H9 (cell line): ENCODE measurements at regions not wholly inside any gene's neighbourhood (a gene's known extent, or its start where the extent isn't known, plus 50 kb on each side); places are given as distances from the start of the nearest gene placed in this dataset.

ENCODE experiments used
- DNase-seq: peaks from one replicate; pipeline ENCODE4 v3.0.0-alpha.2; 2017
- H2AFZ ChIP-seq: one replicate; pipeline ENCODE4 v1.6.1; 2013; ENCODE audit warnings: mild to moderate bottlenecking, low read length, control low read depth, moderate library complexity
- H2AK5ac ChIP-seq: 2 replicates; pipeline ENCODE4 v1.6.1; 2013; ENCODE audit warnings: low read length, control low read depth, mixed read lengths; ENCODE audit not compliant: insufficient read length
- H2BK120ac ChIP-seq: one replicate; pipeline ENCODE4 v1.6.1; 2013; ENCODE audit warnings: low read depth, mild to moderate bottlenecking, low read length, control low read depth, inconsistent platforms; ENCODE audit not compliant: poor library complexity, severe bottlenecking
- H2BK12ac ChIP-seq: 2 replicates; pipeline ENCODE4 v1.6.1; 2013; ENCODE audit warnings: low read length, control low read depth, mixed read lengths, low read depth; ENCODE audit not compliant: insufficient read length
- H2BK15ac ChIP-seq: 2 replicates; pipeline ENCODE4 v1.6.1; 2013; ENCODE audit warnings: low read depth, low read length, control low read depth
- H2BK20ac ChIP-seq: one replicate; pipeline ENCODE4 v1.6.1; 2013; ENCODE audit warnings: low read depth, mild to moderate bottlenecking, low read length, control low read depth, inconsistent platforms; ENCODE audit not compliant: poor library complexity, severe bottlenecking
- H2BK5ac ChIP-seq: 2 replicates; pipeline ENCODE4 v1.6.1; 2013; ENCODE audit warnings: low read length, control low read depth, mixed read lengths; ENCODE audit not compliant: insufficient read length
- H3K14ac ChIP-seq: 2 replicates; pipeline ENCODE4 v1.6.1; 2013; ENCODE audit warnings: low read length, control low read depth; ENCODE audit not compliant: insufficient read depth
- H3K18ac ChIP-seq: 2 replicates; pipeline ENCODE4 v1.6.1; 2013; ENCODE audit warnings: low read depth, mild to moderate bottlenecking, mixed read lengths, low read length, control low read depth; ENCODE audit not compliant: insufficient read length
- H3K23ac ChIP-seq: 2 replicates; pipeline ENCODE4 v1.6.1; 2013; ENCODE audit warnings: low read length, control low read depth, mixed read lengths, low read depth; ENCODE audit not compliant: insufficient read length
- H3K23me2 ChIP-seq: 2 replicates; pipeline ENCODE4 v1.6.1; 2013; ENCODE audit warnings: low read depth, mild to moderate bottlenecking, mixed read lengths, low read length, control low read depth; ENCODE audit not compliant: insufficient read length, poor library complexity, severe bottlenecking
- H3K27ac ChIP-seq: 2 replicates; pipeline ENCODE4 v1.5.1; 2013; ENCODE audit warnings: low read length, control low read depth, mixed read lengths, low read depth; ENCODE audit not compliant: insufficient read length
- H3K27me3 ChIP-seq: 2 replicates; pipeline ENCODE4 v1.6.1; 2013; ENCODE audit warnings: low read length, control low read depth, inconsistent platforms; ENCODE audit not compliant: insufficient read depth
- H3K4ac ChIP-seq: 2 replicates; pipeline ENCODE4 v1.6.1; 2013; ENCODE audit warnings: low read depth, mild to moderate bottlenecking, control low read depth, inconsistent platforms, low read length, moderate library complexity
- H3K4me1 ChIP-seq: 2 replicates; pipeline ENCODE4 v1.6.1; 2013; ENCODE audit warnings: low read length, control low read depth, inconsistent platforms; ENCODE audit not compliant: insufficient read depth
- H3K4me2 ChIP-seq: 2 replicates; pipeline ENCODE4 v1.6.1; 2013; ENCODE audit warnings: low read length, control low read depth, mixed read lengths; ENCODE audit not compliant: insufficient read length, insufficient read depth
- H3K56ac ChIP-seq: 2 replicates; pipeline ENCODE4 v1.6.1; 2013; ENCODE audit warnings: low read depth, mild to moderate bottlenecking, mixed read lengths, low read length, control low read depth; ENCODE audit not compliant: insufficient read length
- H3K79me1 ChIP-seq: 2 replicates; pipeline ENCODE4 v1.6.1; 2013; ENCODE audit warnings: low read depth, mild to moderate bottlenecking, moderate library complexity, low read length, control low read depth, inconsistent platforms; ENCODE audit not compliant: insufficient read depth, poor library complexity, severe bottlenecking
- H3K79me2 ChIP-seq: 2 replicates; pipeline ENCODE4 v1.6.1; 2013; ENCODE audit warnings: low read length, control low read depth, inconsistent platforms; ENCODE audit not compliant: insufficient read depth
- H3K9ac ChIP-seq: 2 replicates; pipeline ENCODE4 v1.6.1; 2013; ENCODE audit warnings: low read length, control low read depth, mixed read lengths; ENCODE audit not compliant: insufficient read length; ENCODE audit errors: extremely low read depth
- H3K9me3 ChIP-seq: one replicate; pipeline ENCODE4 v1.6.1; 2013; ENCODE audit warnings: low read depth, low read length, inconsistent platforms; ENCODE audit not compliant: control insufficient read depth
- H3T11ph ChIP-seq: one replicate; pipeline ENCODE4 v1.6.1; 2013; ENCODE audit warnings: mild to moderate bottlenecking, low read length, control low read depth, inconsistent platforms
- H4K20me1 ChIP-seq: one replicate; pipeline ENCODE4 v1.6.1; 2013; ENCODE audit not compliant: control insufficient read depth, insufficient read length, insufficient read depth
- H4K5ac ChIP-seq: 2 replicates; pipeline ENCODE4 v1.6.1; 2013; ENCODE audit warnings: low read depth, mild to moderate bottlenecking, mixed read lengths, low read length, control low read depth; ENCODE audit not compliant: insufficient read length
- H4K8ac ChIP-seq: replicated peaks from 2 replicates; pipeline ENCODE4 v1.6.1; 2013; ENCODE audit warnings: low read length, control low read depth, mixed read lengths, low read depth; ENCODE audit not compliant: insufficient read length
- H4K91ac ChIP-seq: 2 replicates; pipeline ENCODE4 v1.6.1; 2013; ENCODE audit warnings: low read depth, mild to moderate bottlenecking, moderate library complexity, mixed read lengths, low read length, control low read depth; ENCODE audit not compliant: insufficient read length
- H3K27ac Mint-ChIP-seq, 3 experiments: 2 replicates in 2 of 3; 3 replicates in 1 of 3; pipeline ENCODE4 v1.8.0; 2020 to 2021; ENCODE audit warnings: mixed read lengths in 3 of 3, mild to moderate bottlenecking in 1 of 3, moderate library complexity in 1 of 3
- H3K27me3 Mint-ChIP-seq: 2 replicates; pipeline ENCODE4 v1.8.0; 2021; ENCODE audit warnings: low read depth, mild to moderate bottlenecking, moderate library complexity, mixed read lengths
- H3K36me3 Mint-ChIP-seq, 3 experiments: 2 replicates in 2 of 3; 3 replicates in 1 of 3; pipeline ENCODE4 v1.8.0; 2020 to 2021; ENCODE audit warnings: low read depth in 3 of 3, mixed read lengths in 3 of 3; ENCODE audit not compliant: insufficient read depth in 1 of 3
- H3K4me1 Mint-ChIP-seq, 2 experiments: 2 replicates each; pipeline ENCODE4 v1.8.0; 2020; ENCODE audit warnings: mixed read lengths in 2 of 2
- H3K4me3 Mint-ChIP-seq, 2 experiments: 2 replicates in 1 of 2; 3 replicates in 1 of 2; pipeline ENCODE4 v1.8.0; 2020 to 2021; ENCODE audit warnings: mild to moderate bottlenecking in 2 of 2, mixed read lengths in 2 of 2, moderate library complexity in 1 of 2
- H3K9me3 Mint-ChIP-seq, 2 experiments: 2 replicates in 1 of 2; 3 replicates in 1 of 2; pipeline ENCODE4 v1.8.0; 2020; ENCODE audit warnings: mild to moderate bottlenecking in 2 of 2, mixed read lengths in 2 of 2, moderate library complexity in 1 of 2
- TF ChIP-seq, protein P1 (sequence below): fragments of 200-600 bp; sonication (generic); conservative IDR thresholded peaks from 3 replicates; pipeline ENCODE4 v1.8.0; 2021; ENCODE audit warnings: antibody characterized with exemption, mild to moderate bottlenecking

- H3K23ac ChIP-seq: no peak overlapping the region
- no peak overlapping the region for H3K4me2 ChIP-seq
- H3K4me1 ChIP-seq: no peaks in the 10 kb centered on the region
- no peaks in the 10 kb centered on the region for H3K27me3 ChIP-seq
- H3K9me3 ChIP-seq: no peaks in the 10 kb centered on the region
- no peak overlapping the region for H4K8ac ChIP-seq
- no peak overlapping the region for H3K4ac ChIP-seq
- peaks cover 20 to 23% of the 10 kb centered on the region in 2 experiments for H3K9me3 Mint-ChIP-seq
- no peak overlapping the region for H2AK5ac ChIP-seq
- H3K27me3 Mint-ChIP-seq: no peaks in the 10 kb centered on the region
- H2BK120ac ChIP-seq: no peak overlapping the region
- H3K27ac ChIP-seq: no peak overlapping the region
- TF ChIP-seq, protein P1, sequence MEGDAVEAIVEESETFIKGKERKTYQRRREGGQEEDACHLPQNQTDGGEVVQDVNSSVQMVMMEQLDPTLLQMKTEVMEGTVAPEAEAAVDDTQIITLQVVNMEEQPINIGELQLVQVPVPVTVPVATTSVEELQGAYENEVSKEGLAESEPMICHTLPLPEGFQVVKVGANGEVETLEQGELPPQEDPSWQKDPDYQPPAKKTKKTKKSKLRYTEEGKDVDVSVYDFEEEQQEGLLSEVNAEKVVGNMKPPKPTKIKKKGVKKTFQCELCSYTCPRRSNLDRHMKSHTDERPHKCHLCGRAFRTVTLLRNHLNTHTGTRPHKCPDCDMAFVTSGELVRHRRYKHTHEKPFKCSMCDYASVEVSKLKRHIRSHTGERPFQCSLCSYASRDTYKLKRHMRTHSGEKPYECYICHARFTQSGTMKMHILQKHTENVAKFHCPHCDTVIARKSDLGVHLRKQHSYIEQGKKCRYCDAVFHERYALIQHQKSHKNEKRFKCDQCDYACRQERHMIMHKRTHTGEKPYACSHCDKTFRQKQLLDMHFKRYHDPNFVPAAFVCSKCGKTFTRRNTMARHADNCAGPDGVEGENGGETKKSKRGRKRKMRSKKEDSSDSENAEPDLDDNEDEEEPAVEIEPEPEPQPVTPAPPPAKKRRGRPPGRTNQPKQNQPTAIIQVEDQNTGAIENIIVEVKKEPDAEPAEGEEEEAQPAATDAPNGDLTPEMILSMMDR: no peak
- H2AFZ ChIP-seq: no peak overlapping the region
- no peak overlapping the region for H3K18ac ChIP-seq
- no peaks in the 10 kb centered on the region for H3K79me2 ChIP-seq
- DNase-seq: no peak
- no peak overlapping the region for H4K91ac ChIP-seq
- H3K4me3 Mint-ChIP-seq: no peak overlapping the region
- no peak overlapping the region for H4K5ac ChIP-seq
- H2BK15ac ChIP-seq: no peak overlapping the region
- no peak overlapping the region for H2BK5ac ChIP-seq
- peaks cover 6 to 23% (median 12%) of the 10 kb centered on the region in 3 experiments for H3K36me3 Mint-ChIP-seq
- no peaks in the 10 kb centered on the region for H3K79me1 ChIP-seq
- H3K9ac ChIP-seq: no peak overlapping the region
- no peak overlapping the region for H3T11ph ChIP-seq
- no peak overlapping the region for H3K14ac ChIP-seq
- no peak overlapping the region for H3K56ac ChIP-seq
- H2BK20ac ChIP-seq: no peak overlapping the region
- no peaks in the 10 kb centered on the region for H3K4me1 Mint-ChIP-seq
- H4K20me1 ChIP-seq: no peaks in the 10 kb centered on the region
- H3K23me2 ChIP-seq: no peaks in the 10 kb centered on the region
- no peak overlapping the region for H3K27ac Mint-ChIP-seq
- H2BK12ac ChIP-seq: no peak overlapping the region
Observed at GRCh38 chr7:17699696-17700095, 240.6 kb downstream of the SNX13 start.
